ENCODE measurements at regions not wholly inside any gene's neighbourhood (a gene's known extent, or its start where the extent isn't known, plus 50 kb on each side); places are given as distances from the start of the nearest gene placed in this dataset.

DNA sequence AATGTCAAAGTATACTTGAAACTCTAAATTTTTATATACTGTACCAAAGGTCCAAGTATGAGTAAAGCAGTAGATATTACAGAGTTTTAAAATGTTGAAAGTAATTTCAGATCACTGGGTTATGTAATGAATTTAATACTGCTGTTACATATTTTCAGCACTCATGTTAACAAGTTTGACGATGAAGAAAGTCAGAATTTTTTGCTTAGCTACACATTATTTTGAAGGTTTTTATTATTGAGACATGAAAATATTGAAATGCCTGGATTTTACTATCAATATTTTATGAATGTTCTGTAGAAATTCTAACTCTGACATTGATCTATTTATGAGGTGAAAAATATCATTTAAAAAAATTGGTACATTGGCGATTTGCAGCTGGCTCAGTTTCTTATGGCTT lies 1030.3 kb downstream of the FSCB start:
- no peak overlapping the region for H3K4me3 ChIP-seq (ENCODE audit: low read length)
- H3K27me3 ChIP-seq (ENCODE audit: control insufficient read depth, insufficient read depth, low read length) = no peaks in the 10 kb centered on the region
- no peak for DNase-seq
- no peaks in the 10 kb centered on the region for H3K36me3 ChIP-seq (ENCODE audit: control insufficient read depth, insufficient read depth, low read length)
- no peak overlapping the region for H3K27ac ChIP-seq (ENCODE audit: low read length)
- WGBS (ENCODE audit: insufficient coverage, low lambda C conversion rate) = 100% methylated on average over 1 of the region's 2 CpGs
- H3K4me1 ChIP-seq (ENCODE audit: control insufficient read depth, insufficient read depth, low read length) = no peaks in the 10 kb centered on the region
- H3K9me3 ChIP-seq (ENCODE audit: control insufficient read depth, low read depth, low read length) = no peaks in the 10 kb centered on the region

GRCh38 chr14:43475757-43476156 lies 1031.3 kb downstream of the FSCB start:
- H3K4me1 ChIP-seq (ENCODE audit: control insufficient read depth, insufficient read depth, low read length) = no peaks in the 10 kb centered on the region
- H3K27ac ChIP-seq (ENCODE audit: low read length) = no peak overlapping the region
- no peak overlapping the region for H3K4me3 ChIP-seq (ENCODE audit: low read length)
- H3K36me3 ChIP-seq (ENCODE audit: control insufficient read depth, insufficient read depth, low read length) = no peaks in the 10 kb centered on the region
- no peaks in the 10 kb centered on the region for H3K27me3 ChIP-seq (ENCODE audit: control insufficient read depth, insufficient read depth, low read length)
- DNase-seq = no peak
- H3K9me3 ChIP-seq (ENCODE audit: control insufficient read depth, low read depth, low read length) = no peaks in the 10 kb centered on the region

- Histone ChIP-seq H3K4me1 (ENCODE audit: control insufficient read depth, insufficient read depth, low read length) (no peaks in the 10 kb centered on the region), H3K36me3 (ENCODE audit: control insufficient read depth, insufficient read depth, low read length) (no peaks in the 10 kb centered on the region), H3K27me3 (ENCODE audit: control insufficient read depth, insufficient read depth, low read length) (no peaks in the 10 kb centered on the region), H3K27ac (ENCODE audit: low read length) (no peak overlapping the region), H3K4me3 (ENCODE audit: low read length) (no peak overlapping the region), H3K9me3 (ENCODE audit: control insufficient read depth, low read depth, low read length) (no peaks in the 10 kb centered on the region)
- DNase-seq = no peak
- 83% methylated on average over 1 of the region's 1 CpG for WGBS (ENCODE audit: insufficient coverage, low lambda C conversion rate)
Measured at GRCh38 chr14:43471595-43471994, 1035.5 kb downstream of the FSCB start.

DNA sequence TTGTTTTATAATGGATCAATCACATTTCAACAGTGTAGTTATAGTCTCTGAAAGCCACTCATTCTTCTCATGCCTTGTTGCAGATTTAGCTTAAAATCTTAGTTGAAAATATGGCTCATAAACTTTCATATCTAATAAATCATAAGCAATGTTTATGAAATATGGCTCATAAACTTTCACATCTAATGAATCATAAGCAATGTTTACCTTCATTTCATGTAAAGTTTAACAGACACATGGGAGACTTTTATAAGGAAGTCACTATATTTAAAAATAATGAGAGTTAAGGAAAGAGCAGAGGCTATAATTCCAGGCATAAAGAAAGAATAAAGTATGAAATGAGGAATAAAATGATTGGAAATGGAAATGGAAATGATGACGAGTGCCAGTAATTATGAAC lies 1042.1 kb downstream of the FSCB start:
- H3K27ac ChIP-seq (ENCODE audit: low read length) = no peak overlapping the region
- H3K4me1 ChIP-seq (ENCODE audit: control insufficient read depth, insufficient read depth, low read length) = no peaks in the 10 kb centered on the region
- no peak overlapping the region for H3K4me3 ChIP-seq (ENCODE audit: low read length)
- H3K36me3 ChIP-seq (ENCODE audit: control insufficient read depth, insufficient read depth, low read length) = no peaks in the 10 kb centered on the region
- no peaks in the 10 kb centered on the region for H3K9me3 ChIP-seq (ENCODE audit: control insufficient read depth, low read depth, low read length)
- WGBS (ENCODE audit: insufficient coverage, low lambda C conversion rate) = 82% methylated on average over 1 of the region's 1 CpG
- no peaks in the 10 kb centered on the region for H3K27me3 ChIP-seq (ENCODE audit: control insufficient read depth, insufficient read depth, low read length)
- DNase-seq = no peak

- no peak overlapping the region for H3K27ac ChIP-seq (ENCODE audit: low read length)
- no peaks in the 10 kb centered on the region for H3K27me3 ChIP-seq (ENCODE audit: control insufficient read depth, insufficient read depth, low read length)
- H3K9me3 ChIP-seq (ENCODE audit: control insufficient read depth, low read depth, low read length) = no peaks in the 10 kb centered on the region
- H3K4me1 ChIP-seq (ENCODE audit: control insufficient read depth, insufficient read depth, low read length) = no peaks in the 10 kb centered on the region
- 87% methylated on average over 3 of the region's 5 CpGs for WGBS (ENCODE audit: insufficient coverage, low lambda C conversion rate)
- no peaks in the 10 kb centered on the region for H3K36me3 ChIP-seq (ENCODE audit: control insufficient read depth, insufficient read depth, low read length)
- DNase-seq = no peak
- no peak overlapping the region for H3K4me3 ChIP-seq (ENCODE audit: low read length)
Measured at GRCh38 chr14:43449291-43449690, 1057.8 kb downstream of the FSCB start.

- Histone ChIP-seq H3K36me3 (ENCODE audit: control insufficient read depth, insufficient read depth, low read length) (no peaks in the 10 kb centered on the region), H3K4me3 (ENCODE audit: low read length) (no peak overlapping the region), H3K4me1 (ENCODE audit: control insufficient read depth, insufficient read depth, low read length) (no peaks in the 10 kb centered on the region), H3K9me3 (ENCODE audit: control insufficient read depth, low read depth, low read length) (no peaks in the 10 kb centered on the region), H3K27me3 (ENCODE audit: control insufficient read depth, insufficient read depth, low read length) (no peaks in the 10 kb centered on the region), H3K27ac (ENCODE audit: low read length) (no peak overlapping the region)
- WGBS (ENCODE audit: insufficient coverage, low lambda C conversion rate) = no CpG with 5 or more reads among the region's 3 CpGs
- no peak for DNase-seq
Measured at GRCh38 chr14:43438056-43438455, 1069.0 kb downstream of the FSCB start.

DNA sequence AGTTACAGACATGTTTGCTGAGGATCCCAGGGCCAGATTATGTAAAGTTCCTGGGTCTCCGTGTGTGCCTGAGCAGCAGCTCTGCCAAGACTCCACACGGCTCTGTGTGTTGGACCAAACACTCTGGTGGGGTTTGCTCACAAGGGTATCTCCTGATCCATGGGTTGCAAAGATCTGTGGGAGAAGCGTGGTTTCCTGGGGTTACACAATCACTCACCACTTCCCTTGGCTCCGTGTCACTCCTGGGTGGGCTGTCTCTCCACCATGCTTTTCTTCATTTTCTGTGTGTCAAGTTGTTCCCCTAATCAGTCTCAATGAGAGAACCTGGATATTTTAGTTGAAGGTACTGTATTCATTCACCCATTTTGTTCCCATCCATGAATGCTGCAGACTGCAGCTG lies 1088.8 kb downstream of the FSCB start:
- H3K27ac ChIP-seq (ENCODE audit: low read length) = no peak overlapping the region
- no peaks in the 10 kb centered on the region for H3K9me3 ChIP-seq (ENCODE audit: control insufficient read depth, low read depth, low read length)
- H3K36me3 ChIP-seq (ENCODE audit: control insufficient read depth, insufficient read depth, low read length) = no peaks in the 10 kb centered on the region
- no peak for DNase-seq
- no peak overlapping the region for H3K4me3 ChIP-seq (ENCODE audit: low read length)
- WGBS (ENCODE audit: insufficient coverage, low lambda C conversion rate) = no CpG with 5 or more reads among the region's 4 CpGs
- H3K27me3 ChIP-seq (ENCODE audit: control insufficient read depth, insufficient read depth, low read length) = no peaks in the 10 kb centered on the region
- H3K4me1 ChIP-seq (ENCODE audit: control insufficient read depth, insufficient read depth, low read length) = no peaks in the 10 kb centered on the region

GRCh38 chr14:43413084-43413483 lies 1094.0 kb downstream of the FSCB start:
- Histone ChIP-seq H3K9me3 (ENCODE audit: control insufficient read depth, low read depth, low read length) (no peaks in the 10 kb centered on the region), H3K36me3 (ENCODE audit: control insufficient read depth, insufficient read depth, low read length) (no peaks in the 10 kb centered on the region), H3K27ac (ENCODE audit: low read length) (no peak overlapping the region), H3K4me3 (ENCODE audit: low read length) (no peak overlapping the region), H3K27me3 (ENCODE audit: control insufficient read depth, insufficient read depth, low read length) (no peaks in the 10 kb centered on the region), H3K4me1 (ENCODE audit: control insufficient read depth, insufficient read depth, low read length) (no peaks in the 10 kb centered on the region)
- no peak for DNase-seq
- no CpG with 5 or more reads among the region's 2 CpGs for WGBS (ENCODE audit: insufficient coverage, low lambda C conversion rate)

DNA sequence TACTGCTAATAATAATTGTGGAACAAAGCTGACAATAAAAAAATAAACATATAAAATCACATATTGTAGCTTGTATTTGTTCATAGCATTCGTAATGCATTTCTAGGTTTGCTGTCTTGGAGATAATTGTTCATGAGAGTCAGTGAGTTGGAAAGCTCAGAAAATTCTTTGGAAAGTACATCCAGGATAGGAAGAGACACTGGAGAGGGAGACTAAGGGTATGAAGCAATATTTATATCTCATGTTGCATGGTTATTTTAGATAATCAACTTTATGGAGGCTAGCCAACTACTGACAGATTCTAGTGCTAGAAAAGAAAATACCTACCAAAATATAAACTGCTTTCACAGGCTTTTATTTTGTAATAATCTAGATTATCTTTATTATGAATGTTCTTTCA lies 1095.2 kb downstream of the FSCB start:
- Histone ChIP-seq H3K27me3 (ENCODE audit: control insufficient read depth, insufficient read depth, low read length) (no peaks in the 10 kb centered on the region), H3K4me1 (ENCODE audit: control insufficient read depth, insufficient read depth, low read length) (no peaks in the 10 kb centered on the region), H3K36me3 (ENCODE audit: control insufficient read depth, insufficient read depth, low read length) (no peaks in the 10 kb centered on the region), H3K9me3 (ENCODE audit: control insufficient read depth, low read depth, low read length) (no peaks in the 10 kb centered on the region), H3K27ac (ENCODE audit: low read length) (no peak overlapping the region), H3K4me3 (ENCODE audit: low read length) (no peak overlapping the region)
- WGBS (ENCODE audit: insufficient coverage, low lambda C conversion rate) = 60% methylated on average over 1 of the region's 1 CpG
- no peak for DNase-seq

DNA sequence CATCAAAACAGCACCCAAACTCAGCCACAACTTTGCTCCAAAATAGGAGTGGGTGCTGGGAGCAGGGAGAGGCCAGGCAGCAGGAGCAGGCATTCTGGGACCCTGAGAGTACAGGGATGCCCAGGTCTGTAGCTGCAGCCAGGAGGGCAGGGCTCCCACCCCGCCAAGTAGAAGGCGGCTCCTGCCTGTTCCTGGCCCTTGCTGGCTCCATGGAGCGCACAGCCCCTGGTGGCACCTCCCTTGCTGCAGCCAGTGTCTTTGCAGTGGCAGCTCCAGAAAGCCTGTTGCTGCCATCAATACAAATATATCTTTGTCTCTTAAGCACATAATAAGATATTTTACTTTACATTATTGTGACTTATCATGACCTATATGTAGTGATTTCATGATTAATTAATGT lies 1096.5 kb downstream of the FSCB start:
- no peaks in the 10 kb centered on the region for H3K4me1 ChIP-seq (ENCODE audit: control insufficient read depth, insufficient read depth, low read length)
- no peak overlapping the region for H3K27ac ChIP-seq (ENCODE audit: low read length)
- no peaks in the 10 kb centered on the region for H3K27me3 ChIP-seq (ENCODE audit: control insufficient read depth, insufficient read depth, low read length)
- no peaks in the 10 kb centered on the region for H3K36me3 ChIP-seq (ENCODE audit: control insufficient read depth, insufficient read depth, low read length)
- H3K9me3 ChIP-seq (ENCODE audit: control insufficient read depth, low read depth, low read length) = no peaks in the 10 kb centered on the region
- no peak overlapping the region for H3K4me3 ChIP-seq (ENCODE audit: low read length)
- DNase-seq = no peak
- WGBS (ENCODE audit: insufficient coverage, low lambda C conversion rate) = no CpG with 5 or more reads among the region's 3 CpGs

DNA sequence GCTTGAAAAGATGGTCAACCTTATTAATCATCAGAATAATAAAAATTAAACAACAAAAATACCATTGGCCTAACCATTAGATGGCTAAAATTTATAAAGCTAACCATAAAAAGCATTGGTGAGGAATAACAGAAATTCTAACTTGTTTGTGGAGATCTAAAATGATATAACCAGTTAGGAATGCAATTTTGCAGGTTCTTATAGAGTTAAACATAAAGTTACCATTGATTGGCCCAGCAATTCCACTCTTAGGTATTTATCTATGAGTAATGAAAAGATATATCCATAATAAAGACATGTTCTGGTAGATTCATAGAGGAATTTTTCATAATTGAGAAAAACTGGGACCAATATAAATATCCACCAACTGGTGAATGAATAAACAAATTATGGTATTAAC lies 1098.6 kb downstream of the FSCB start:
- Histone ChIP-seq H3K9me3 (ENCODE audit: control insufficient read depth, low read depth, low read length) (no peaks in the 10 kb centered on the region), H3K27ac (ENCODE audit: low read length) (no peak overlapping the region), H3K4me1 (ENCODE audit: control insufficient read depth, insufficient read depth, low read length) (no peaks in the 10 kb centered on the region), H3K27me3 (ENCODE audit: control insufficient read depth, insufficient read depth, low read length) (no peaks in the 10 kb centered on the region), H3K4me3 (ENCODE audit: low read length) (no peak overlapping the region), H3K36me3 (ENCODE audit: control insufficient read depth, insufficient read depth, low read length) (no peaks in the 10 kb centered on the region)
- DNase-seq = no peak

Data from large intestine (tissue), 3 donors.